Ascending aorta (tissue), 2 donors: ENCODE measurements at regions not wholly inside any gene's neighbourhood (a gene's known extent, or its start where the extent isn't known, plus 50 kb on each side); places are given as distances from the start of the nearest gene placed in this dataset.
A peak's percentile ranks its signal among the peaks of the same experiment; 100 is the strongest.

ENCODE experiments used
- DNase-seq, 2 donors: peaks; one replicate each; pipeline ENCODE4 v3.0.0-alpha.2; 2019; ENCODE audit warnings: low spot score in 2 of 2
- H3K27ac ChIP-seq, 2 donors: fragments of 200-600 bp; sonication (generic); one replicate each; pipeline ENCODE4 v1.5.1; 2016 to 2017; ENCODE audit warnings: mild to moderate bottlenecking in 1 of 2
- H3K27me3 ChIP-seq: fragments of 200-600 bp; sonication (generic); one replicate; pipeline ENCODE4 v1.5.1; 2017
- H3K36me3 ChIP-seq, 2 donors: fragments of 200-600 bp; sonication (generic); one replicate each; pipeline ENCODE4 v1.5.1; 2016
- H3K4me1 ChIP-seq, 2 donors: fragments of 200-600 bp; sonication (generic); one replicate each; pipeline ENCODE4 v1.5.1; 2016 to 2017; ENCODE audit warnings: mild to moderate bottlenecking in 1 of 2
- H3K4me3 ChIP-seq, 2 donors: fragments of 200-600 bp; sonication (generic); one replicate each; pipeline ENCODE4 v1.5.1; 2016 to 2017; ENCODE audit warnings: mild to moderate bottlenecking in 1 of 2
- H3K9me3 ChIP-seq, 2 donors: fragments of 200-600 bp; sonication (generic); one replicate each; pipeline ENCODE4 v1.5.1; 2016
- intact Hi-C: fragments of 100-400 bp; cut with DNase I; formaldehyde crosslinking; loops from one replicate; pipeline ENCODE4 v1.15.1; 2023
- TF ChIP-seq, protein P1 (sequence below), 3 experiments: fragments of 200-600 bp in 2 of 3; fragments of 450-650 bp in 1 of 3; sonication (generic) in 2 of 3; IDR thresholded peaks; one replicate each; pipeline ENCODE4 v1.5.1; 2016 to 2019; ENCODE audit warnings: antibody characterized with exemption in 3 of 3, mild to moderate bottlenecking in 1 of 3, moderate library complexity in 1 of 3

DNA sequence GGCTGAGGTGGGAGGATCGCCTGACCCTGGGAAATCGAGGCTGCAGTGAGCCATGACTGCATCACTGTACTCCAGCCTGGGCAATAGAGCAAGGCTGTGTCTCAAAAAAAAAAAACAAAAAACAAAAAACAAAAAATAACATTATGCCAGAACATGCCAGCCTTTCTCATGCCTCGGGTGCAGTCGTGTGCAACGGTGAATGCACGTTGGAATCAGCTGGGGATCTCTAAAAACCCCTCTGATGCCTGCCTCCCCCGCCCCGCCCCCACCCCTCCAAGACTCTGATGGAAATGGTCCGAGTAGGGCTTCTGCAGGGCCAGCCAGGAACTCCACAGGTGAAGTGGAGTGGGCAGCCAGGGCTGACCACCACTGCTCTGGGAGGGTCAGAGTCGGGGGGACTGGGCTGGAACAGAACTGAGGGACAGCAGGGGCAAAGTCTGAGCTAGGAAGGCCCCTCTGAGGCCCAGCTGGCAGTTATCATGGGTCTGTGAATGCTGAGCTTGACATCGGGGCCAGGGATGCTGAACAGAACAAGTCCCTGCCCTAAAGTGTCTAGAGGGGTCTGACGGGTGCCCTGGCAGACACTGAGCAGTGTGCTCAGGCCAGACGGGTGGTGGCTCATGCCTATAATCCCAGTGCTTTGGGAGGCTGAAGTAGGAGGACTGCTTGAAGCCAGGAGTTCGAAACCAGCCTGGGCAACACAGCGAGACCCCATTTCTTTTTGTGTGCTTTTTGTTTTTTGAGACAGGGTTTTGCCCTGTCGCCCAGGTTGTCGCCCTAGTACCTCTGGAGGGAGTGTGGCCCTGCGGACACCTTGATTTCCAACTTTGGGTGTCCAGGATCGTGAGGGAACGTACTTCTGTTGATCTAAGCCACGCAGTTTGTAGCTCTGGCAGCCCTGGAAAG lies 193.4 kb upstream of the GSE1 start:
- no peaks in the 10 kb centered on the region for H3K9me3 ChIP-seq
- intact Hi-C loops: loop anchor here (1.0 to 10.0 kb wide), 5 partner anchors 23 to 295 kb away; no protein-coding TSS in a partner anchor
- H3K4me3 ChIP-seq: no peak overlapping the region
- H3K4me1 ChIP-seq: peaks cover 0 to 3% of the 10 kb centered on the region in 2 donors
- no peaks in the 10 kb centered on the region for H3K36me3 ChIP-seq
- H3K27me3 ChIP-seq: no peaks in the 10 kb centered on the region
- TF ChIP-seq, protein P1, sequence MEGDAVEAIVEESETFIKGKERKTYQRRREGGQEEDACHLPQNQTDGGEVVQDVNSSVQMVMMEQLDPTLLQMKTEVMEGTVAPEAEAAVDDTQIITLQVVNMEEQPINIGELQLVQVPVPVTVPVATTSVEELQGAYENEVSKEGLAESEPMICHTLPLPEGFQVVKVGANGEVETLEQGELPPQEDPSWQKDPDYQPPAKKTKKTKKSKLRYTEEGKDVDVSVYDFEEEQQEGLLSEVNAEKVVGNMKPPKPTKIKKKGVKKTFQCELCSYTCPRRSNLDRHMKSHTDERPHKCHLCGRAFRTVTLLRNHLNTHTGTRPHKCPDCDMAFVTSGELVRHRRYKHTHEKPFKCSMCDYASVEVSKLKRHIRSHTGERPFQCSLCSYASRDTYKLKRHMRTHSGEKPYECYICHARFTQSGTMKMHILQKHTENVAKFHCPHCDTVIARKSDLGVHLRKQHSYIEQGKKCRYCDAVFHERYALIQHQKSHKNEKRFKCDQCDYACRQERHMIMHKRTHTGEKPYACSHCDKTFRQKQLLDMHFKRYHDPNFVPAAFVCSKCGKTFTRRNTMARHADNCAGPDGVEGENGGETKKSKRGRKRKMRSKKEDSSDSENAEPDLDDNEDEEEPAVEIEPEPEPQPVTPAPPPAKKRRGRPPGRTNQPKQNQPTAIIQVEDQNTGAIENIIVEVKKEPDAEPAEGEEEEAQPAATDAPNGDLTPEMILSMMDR (IDR thresholded peaks at IDR 0.05): no peak
- no peak for DNase-seq
- no peak overlapping the region for H3K27ac ChIP-seq

DNA sequence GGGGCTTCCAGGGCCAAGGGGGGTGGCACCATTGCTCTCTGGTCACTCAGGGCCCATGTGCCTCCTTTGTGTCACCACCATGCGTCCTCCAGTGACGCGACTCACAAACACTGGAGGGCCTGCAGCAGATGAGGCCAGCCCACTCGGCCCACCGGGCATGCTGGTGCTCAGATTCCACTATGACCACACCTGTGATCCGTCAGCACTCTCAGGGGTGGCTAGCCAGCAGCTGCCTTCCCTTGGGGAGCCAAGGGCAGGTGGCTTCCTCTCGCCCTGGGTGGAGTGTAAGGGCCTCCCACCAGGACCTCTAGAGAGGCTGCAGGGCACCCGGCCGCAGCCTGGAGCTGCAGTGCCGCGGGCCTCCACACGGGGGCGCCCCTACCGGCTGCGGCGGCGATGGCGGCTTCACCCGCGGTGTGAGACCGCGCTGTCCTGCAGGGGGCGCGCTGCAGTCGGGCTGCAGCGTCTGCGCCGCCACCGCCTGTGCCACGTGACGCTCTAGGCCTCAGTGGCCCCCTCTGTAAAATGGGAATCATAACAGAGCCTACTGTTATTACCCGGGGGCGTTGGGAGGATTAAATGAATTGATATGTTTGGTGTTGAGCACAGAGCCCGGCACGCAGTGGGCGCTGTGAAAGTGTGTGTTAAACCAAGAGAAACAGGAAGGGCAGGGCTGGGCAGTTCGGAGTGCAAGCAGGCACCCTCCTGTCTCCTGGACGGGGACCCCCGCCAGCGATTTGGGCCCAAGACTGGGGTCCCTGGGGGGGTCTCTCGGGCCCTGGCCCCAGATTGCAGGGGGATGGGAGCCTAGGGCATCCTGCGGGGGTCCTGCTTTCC lies 192.4 kb upstream of the GSE1 start:
- H3K9me3 ChIP-seq: no peaks in the 10 kb centered on the region
- TF ChIP-seq, protein P1 (IDR thresholded peaks at IDR 0.05): peak; percentile 99 to 100 (median 100)
- peaks cover 0 to 3% of the 10 kb centered on the region in 2 donors for H3K4me1 ChIP-seq
- no peaks in the 10 kb centered on the region for H3K27me3 ChIP-seq
- DNase-seq: no peak
- intact Hi-C loops: loop anchor here (1.0 to 10.0 kb wide), 5 partner anchors 24 to 294 kb away; no protein-coding TSS in a partner anchor
- no peaks in the 10 kb centered on the region for H3K36me3 ChIP-seq
- H3K27ac ChIP-seq: no peak overlapping the region
- H3K4me3 ChIP-seq: no peak overlapping the region

DNA sequence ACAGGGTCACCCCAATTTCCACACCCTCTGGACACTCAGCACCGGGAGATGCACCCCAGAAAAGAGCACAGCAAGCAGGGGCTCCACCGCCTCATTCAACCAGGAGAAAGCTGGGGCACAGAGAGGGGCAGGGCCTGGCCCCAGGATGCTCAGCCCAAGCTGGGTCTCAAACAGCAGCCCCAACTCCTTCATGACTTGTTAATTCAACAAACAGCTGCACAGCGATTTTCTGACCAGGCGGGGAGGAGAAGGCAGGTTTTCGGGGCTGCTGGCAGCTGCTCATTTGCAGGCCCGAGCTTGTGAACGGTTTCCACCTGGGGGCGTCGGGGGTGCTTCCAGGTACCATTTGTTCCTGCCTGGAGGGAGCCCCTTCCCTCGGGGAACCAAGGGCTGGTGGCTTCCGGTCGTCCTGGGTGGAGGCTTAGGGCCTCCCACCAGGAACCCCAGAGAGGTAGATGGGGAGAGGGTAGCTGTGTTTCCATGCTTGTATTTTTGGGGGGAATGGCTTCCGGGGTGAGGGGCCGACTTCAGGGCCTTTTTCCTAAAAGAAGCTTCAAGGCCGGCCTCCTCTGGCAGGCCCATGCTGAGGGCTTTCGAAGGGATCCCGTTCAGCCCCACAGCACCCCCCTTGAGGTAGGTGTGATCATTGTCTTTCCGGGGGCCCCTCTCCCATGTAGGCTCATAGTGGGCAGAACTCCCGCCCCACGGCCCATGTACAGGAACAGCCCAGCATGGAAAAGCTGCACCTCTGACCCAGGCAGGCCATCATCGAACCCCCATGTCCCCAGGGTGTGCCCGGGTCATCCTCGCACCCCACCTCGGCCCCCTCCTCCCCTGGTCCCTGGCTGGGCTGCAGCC lies 191.6 kb upstream of the GSE1 start:
- no peaks in the 10 kb centered on the region for H3K36me3 ChIP-seq
- H3K4me3 ChIP-seq: no peak overlapping the region
- peaks cover 0 to 3% of the 10 kb centered on the region in 2 donors for H3K4me1 ChIP-seq
- intact Hi-C loops: loop anchor here (2.0 to 10.0 kb wide), 4 partner anchors 25 to 293 kb away; no protein-coding TSS in a partner anchor
- TF ChIP-seq, protein P1 (IDR thresholded peaks at IDR 0.05): no peak
- H3K27me3 ChIP-seq: no peaks in the 10 kb centered on the region
- H3K27ac ChIP-seq: no peak overlapping the region
- no peak for DNase-seq
- H3K9me3 ChIP-seq: no peaks in the 10 kb centered on the region

DNA sequence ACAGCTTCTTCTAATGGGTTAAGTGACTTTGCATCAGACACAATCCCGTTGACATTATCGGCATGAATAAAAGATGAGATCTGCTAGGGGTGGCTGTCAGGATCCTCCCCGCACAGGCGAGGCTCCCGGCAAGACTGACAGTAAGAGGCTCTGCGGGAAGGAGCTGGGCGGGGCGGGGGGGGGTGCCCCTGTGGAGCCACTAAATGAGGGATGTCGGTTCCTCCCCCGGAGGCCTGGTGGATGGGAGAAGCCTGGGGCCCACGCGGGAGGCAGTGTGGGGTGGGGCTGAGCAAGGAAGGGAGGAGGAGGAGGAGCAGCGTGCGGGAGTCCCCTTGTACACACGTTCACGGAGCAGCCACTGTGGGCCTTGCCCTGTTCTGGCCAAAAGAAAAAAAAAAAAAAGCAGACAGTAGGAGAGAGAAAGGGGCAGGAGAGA lies 190.9 kb upstream of the GSE1 start:
- no peak for DNase-seq
- intact Hi-C loops: loop anchor here (10.0 kb wide), 2 partner anchors 107 to 293 kb away; no protein-coding TSS in a partner anchor
- Histone ChIP-seq H3K4me1 (peaks cover 0 to 3% of the 10 kb centered on the region in 2 donors), H3K36me3 (no peaks in the 10 kb centered on the region), H3K27me3 (no peaks in the 10 kb centered on the region), H3K4me3 (no peak overlapping the region), H3K27ac (no peak overlapping the region), H3K9me3 (no peaks in the 10 kb centered on the region)
- TF ChIP-seq, protein P1 (IDR thresholded peaks at IDR 0.05): no peak
